NCI-H82 treated with DMSO at 0.1 percent for 48 hours (cell line): ENCODE measurements at regions not wholly inside any gene's neighbourhood (a gene's known extent, or its start where the extent isn't known, plus 50 kb on each side); places are given as distances from the start of the nearest gene placed in this dataset.
"Not testable (repeated sequence)": the region's sequence is repeated elsewhere in the genome, so short reads cannot be mapped to it uniquely, and the experiment has no call there.

Experiments
- DNase-seq: peaks from one replicate; lab custom pipeline; 2025; ENCODE audit not compliant: unreplicated experiment; lab: John Stamatoyannopoulos, UW

GRCh38 chr6:14290041-14290771 is 172.6 kb downstream of the CD83 start:
- DNase-seq, result no peak

GRCh38 chr6:14290772-14291330 is 173.3 kb downstream of the CD83 start:
- DNase-seq, result no peak

- DNase-seq, result no peak
These were observed 173.8 kb downstream of the CD83 start for GRCh38 chr6:14291331-14291730.

- no peak for DNase-seq
These were observed 174.5 kb downstream of the CD83 start for GRCh38 chr6:14292119-14292518.

GRCh38 chr6:14294270-14294951 is 176.8 kb downstream of the CD83 start:
- no peak for DNase-seq

- DNase-seq, result not testable (repeated sequence)
These were observed 179.1 kb downstream of the CD83 start for GRCh38 chr6:14296698-14297097.

- DNase-seq, result not testable (repeated sequence)
These were observed 179.5 kb downstream of the CD83 start for GRCh38 chr6:14297118-14297517.

- DNase-seq, result not testable (repeated sequence)
These were observed 182.6 kb downstream of the CD83 start for GRCh38 chr6:14300189-14300588.

GRCh38 chr6:14300721-14301120 is 183.1 kb downstream of the CD83 start:
- not testable (repeated sequence) for DNase-seq

GRCh38 chr6:14301477-14301876 is 183.9 kb downstream of the CD83 start:
- not testable (repeated sequence) for DNase-seq

GRCh38 chr6:14305131-14305530 is 187.6 kb downstream of the CD83 start:
- DNase-seq, result no peak

- no peak for DNase-seq
These were observed 188.1 kb downstream of the CD83 start for GRCh38 chr6:14305624-14306023.

- DNase-seq, result no peak
These were observed 188.8 kb downstream of the CD83 start for GRCh38 chr6:14306151-14306906.

GRCh38 chr6:14309516-14309915 is 191.9 kb downstream of the CD83 start:
- DNase-seq, result no peak

GRCh38 chr6:14309951-14310445 is 192.4 kb downstream of the CD83 start:
- no peak for DNase-seq

GRCh38 chr6:14310960-14311359 is 193.4 kb downstream of the CD83 start:
- DNase-seq, result no peak

- DNase-seq, result no peak
These were observed 195.0 kb downstream of the CD83 start for GRCh38 chr6:14312587-14312986.

GRCh38 chr6:14313248-14313647 is 195.7 kb downstream of the CD83 start:
- DNase-seq, result no peak

- no peak for DNase-seq
These were observed 197.8 kb downstream of the CD83 start for GRCh38 chr6:14315353-14315752.

- no peak for DNase-seq
These were observed 199.2 kb downstream of the CD83 start for GRCh38 chr6:14316651-14317386.
